ENCODE measurements at regions not wholly inside any gene's neighbourhood (a gene's known extent, or its start where the extent isn't known, plus 50 kb on each side); places are given as distances from the start of the nearest gene placed in this dataset.

- TF ChIP-seq POLR2A (IDR thresholded peaks at IDR 0.05) (no peak), CTCF (IDR thresholded peaks at IDR 0.05) (no peak)
These were observed 571.3 kb upstream of the NRG3 start for GRCh38 chr10:81303656-81304055.
